K562 (cell line): ENCODE measurements at regions not wholly inside any gene's neighbourhood (a gene's known extent, or its start where the extent isn't known, plus 50 kb on each side); places are given as distances from the start of the nearest gene placed in this dataset.

Experiments
- ARID2 ChIP-seq: fragments of 450-650 bp; IDR thresholded peaks from 2 replicates; pipeline ENCODE4 v1.6.1; 2017; ENCODE audit warnings: antibody characterized with exemption, mild to moderate bottlenecking
- BCL6 ChIP-seq: fragments of 250-450 bp; sonication (Bioruptor Pico); IDR thresholded peaks from 2 replicates; pipeline ENCODE4 v1.4.0; 2020
- CBX5 ChIP-seq: IDR thresholded peaks from 2 replicates; pipeline ENCODE4 v1.6.1; 2014; ENCODE audit warnings: low read depth, borderline replicate concordance
- DACH1 ChIP-seq: fragments of 450-650 bp; IDR thresholded peaks from 2 replicates; pipeline ENCODE4 v1.6.1; 2018; ENCODE audit not compliant: partially characterized antibody
- EP400 ChIP-seq: fragments of 450-650 bp; IDR thresholded peaks from 2 replicates; pipeline ENCODE4 v1.6.1; 2017; ENCODE audit warnings: antibody characterized with exemption, mild to moderate bottlenecking, moderate library complexity
- FOXJ3 ChIP-seq: sonication (generic); formaldehyde crosslinking; IDR thresholded peaks from 2 replicates; pipeline ENCODE4 v1.4.0; 2020; ENCODE audit warnings: mild to moderate bottlenecking, missing genetic modification reagents
- KDM1A ChIP-seq, 2 experiments: fragments of 450-650 bp; IDR thresholded peaks; 2 replicates each; pipeline ENCODE4 v1.6.1; 2016; ENCODE audit warnings: mild to moderate bottlenecking in 2 of 2
- MAFK ChIP-seq: IDR thresholded peaks from 2 replicates; pipeline ENCODE4 v1.6.1; 2011; ENCODE audit warnings: low read length, improper control_type of control experiment
- MTA1 ChIP-seq: fragments of 450-650 bp; IDR thresholded peaks from 2 replicates; pipeline ENCODE4 v1.6.1; 2017; ENCODE audit warnings: borderline replicate concordance
- POLR2B ChIP-seq: fragments of 450-650 bp; IDR thresholded peaks from 2 replicates; pipeline ENCODE4 v1.6.1; 2018; ENCODE audit warnings: low read depth; ENCODE audit not compliant: partially characterized antibody
- TAF9B ChIP-seq: fragments of 450-650 bp; IDR thresholded peaks from 2 replicates; pipeline ENCODE4 v1.6.1; 2018; ENCODE audit warnings: mild to moderate bottlenecking; ENCODE audit not compliant: partially characterized antibody
- TOE1 ChIP-seq, 2 experiments: fragments of 450-650 bp in 1 of 2; sonication (generic) in 1 of 2; formaldehyde crosslinking in 1 of 2; IDR thresholded peaks; 2 replicates each; pipeline versions ENCODE4 v1.7.1 to v1.8.0; 2016 to 2022; ENCODE audit warnings: borderline replicate concordance in 2 of 2, mild to moderate bottlenecking in 2 of 2, antibody characterized with exemption in 1 of 2, inconsistent platforms in 1 of 2, low read depth in 1 of 2, missing genetic modification reagents in 1 of 2, moderate library complexity in 1 of 2
- U2AF2 ChIP-seq: fragments of 200-400 bp; formaldehyde crosslinking; optimal IDR thresholded peaks from 2 replicates; pipeline ENCODE3; 2017; ENCODE audit warnings: low read depth, mild to moderate bottlenecking, low read length
- WHSC1 ChIP-seq: IDR thresholded peaks from one replicate; pipeline ENCODE4 v1.6.1; 2012; ENCODE audit warnings: low read length, control low read depth, inconsistent platforms
- ZNF121 ChIP-seq: sonication (generic); formaldehyde crosslinking; conservative IDR thresholded peaks from 2 replicates; pipeline ENCODE4 v1.8.0; 2022; ENCODE audit warnings: missing genetic modification reagents
- ZNF253 ChIP-seq: fragments of 250-450 bp; sonication (Bioruptor Pico); conservative IDR thresholded peaks from 2 replicates; pipeline ENCODE4 v1.6.1; 2021; ENCODE audit warnings: mild to moderate bottlenecking
- ZNF551 ChIP-seq: fragments of 250-450 bp; sonication (Bioruptor Pico); IDR thresholded peaks from 2 replicates; pipeline ENCODE4 v1.5.0; 2021; ENCODE audit warnings: mild to moderate bottlenecking, moderate library complexity
- TF ChIP-seq, protein P1 (sequence below), 2 experiments: IDR thresholded peaks in 1 of 2; conservative IDR thresholded peaks in 1 of 2; 2 replicates each; pipeline ENCODE4 v1.6.1; 2016; ENCODE audit warnings: low read depth in 2 of 2, mild to moderate bottlenecking in 1 of 2, missing compliant biosample characterization in 1 of 2, missing genetic modification characterization in 1 of 2, moderate library complexity in 1 of 2
- TF ChIP-seq, protein P2 (sequence below): fragments of 250-450 bp; sonication (Bioruptor Pico); IDR thresholded peaks from 2 replicates; pipeline ENCODE4 v1.5.0; 2021
- TF ChIP-seq, protein P3 (sequence below): fragments of 250-450 bp; sonication (Bioruptor Pico); IDR thresholded peaks from 2 replicates; pipeline ENCODE4 v1.4.0; 2020; ENCODE audit warnings: mild to moderate bottlenecking, moderate library complexity
- TF ChIP-seq, protein P4 (sequence below): fragments of 250-450 bp; sonication (Bioruptor Pico); IDR thresholded peaks from 2 replicates; pipeline ENCODE4 v1.8.0; 2021; ENCODE audit warnings: mild to moderate bottlenecking, moderate library complexity
- TF ChIP-seq, protein P5 (sequence below): sonication (generic); formaldehyde crosslinking; IDR thresholded peaks from 2 replicates; pipeline ENCODE4 v1.8.0; 2022; ENCODE audit warnings: missing genetic modification reagents, mild to moderate bottlenecking, moderate library complexity, borderline replicate concordance

DNA sequence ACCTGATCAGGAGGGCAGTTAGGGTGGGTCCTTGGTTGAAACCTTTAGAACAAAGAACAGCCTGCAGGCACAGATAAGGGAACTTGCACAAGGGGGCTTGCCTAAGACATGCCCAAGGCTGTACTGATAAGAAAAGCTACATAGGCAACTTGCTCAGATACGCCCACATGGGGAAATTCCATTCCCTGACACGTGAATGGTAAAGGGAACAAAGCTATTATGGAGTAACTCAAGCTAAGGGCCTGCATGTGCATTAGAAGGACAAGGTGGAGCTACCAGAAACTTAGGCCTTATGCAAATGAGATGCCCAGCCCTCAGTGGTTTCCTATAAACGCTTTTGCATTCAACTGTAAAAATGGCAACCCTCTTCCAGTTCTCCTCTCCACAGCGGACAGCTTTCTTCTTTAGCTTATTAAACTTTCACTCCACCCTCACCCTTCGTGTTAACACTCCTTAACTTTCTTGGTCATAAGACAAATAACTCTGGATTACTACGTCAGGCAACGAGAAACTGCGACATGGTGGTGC, 1192.1 kb upstream of the CELF2 start (continued):
- TF ChIP-seq, protein P1, sequence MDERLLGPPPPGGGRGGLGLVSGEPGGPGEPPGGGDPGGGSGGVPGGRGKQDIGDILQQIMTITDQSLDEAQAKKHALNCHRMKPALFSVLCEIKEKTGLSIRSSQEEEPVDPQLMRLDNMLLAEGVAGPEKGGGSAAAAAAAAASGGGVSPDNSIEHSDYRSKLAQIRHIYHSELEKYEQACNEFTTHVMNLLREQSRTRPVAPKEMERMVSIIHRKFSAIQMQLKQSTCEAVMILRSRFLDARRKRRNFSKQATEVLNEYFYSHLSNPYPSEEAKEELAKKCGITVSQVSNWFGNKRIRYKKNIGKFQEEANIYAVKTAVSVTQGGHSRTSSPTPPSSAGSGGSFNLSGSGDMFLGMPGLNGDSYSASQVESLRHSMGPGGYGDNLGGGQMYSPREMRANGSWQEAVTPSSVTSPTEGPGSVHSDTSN (CRISPR knock-in tag; IDR thresholded peaks at IDR 0.05; ENCODE audit: low read depth), result no peak
- TF ChIP-seq, protein P1 (tag; conservative IDR thresholded peaks at IDR 0.05; ENCODE audit: low read depth), result peak; percentile 88
- TF ChIP-seq, protein P2, sequence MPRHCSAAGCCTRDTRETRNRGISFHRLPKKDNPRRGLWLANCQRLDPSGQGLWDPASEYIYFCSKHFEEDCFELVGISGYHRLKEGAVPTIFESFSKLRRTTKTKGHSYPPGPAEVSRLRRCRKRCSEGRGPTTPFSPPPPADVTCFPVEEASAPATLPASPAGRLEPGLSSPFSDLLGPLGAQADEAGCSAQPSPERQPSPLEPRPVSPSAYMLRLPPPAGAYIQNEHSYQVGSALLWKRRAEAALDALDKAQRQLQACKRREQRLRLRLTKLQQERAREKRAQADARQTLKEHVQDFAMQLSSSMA (CRISPR knock-in tag), result no peak
- TF ChIP-seq DACH1, result peak; percentile 50
- no peak for TF ChIP-seq MTA1
- TF ChIP-seq WHSC1, result no peak
- TF ChIP-seq, protein P3, sequence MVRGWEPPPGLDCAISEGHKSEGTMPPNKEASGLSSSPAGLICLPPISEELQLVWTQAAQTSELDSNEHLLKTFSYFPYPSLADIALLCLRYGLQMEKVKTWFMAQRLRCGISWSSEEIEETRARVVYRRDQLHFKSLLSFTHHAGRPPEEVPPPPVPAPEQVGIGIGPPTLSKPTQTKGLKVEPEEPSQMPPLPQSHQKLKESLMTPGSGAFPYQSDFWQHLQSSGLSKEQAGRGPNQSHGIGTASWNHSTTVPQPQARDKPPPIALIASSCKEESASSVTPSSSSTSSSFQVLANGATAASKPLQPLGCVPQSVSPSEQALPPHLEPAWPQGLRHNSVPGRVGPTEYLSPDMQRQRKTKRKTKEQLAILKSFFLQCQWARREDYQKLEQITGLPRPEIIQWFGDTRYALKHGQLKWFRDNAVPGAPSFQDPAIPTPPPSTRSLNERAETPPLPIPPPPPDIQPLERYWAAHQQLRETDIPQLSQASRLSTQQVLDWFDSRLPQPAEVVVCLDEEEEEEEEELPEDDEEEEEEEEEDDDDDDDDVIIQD (CRISPR knock-in tag), result peak; percentile 98
- TF ChIP-seq, protein P4, sequence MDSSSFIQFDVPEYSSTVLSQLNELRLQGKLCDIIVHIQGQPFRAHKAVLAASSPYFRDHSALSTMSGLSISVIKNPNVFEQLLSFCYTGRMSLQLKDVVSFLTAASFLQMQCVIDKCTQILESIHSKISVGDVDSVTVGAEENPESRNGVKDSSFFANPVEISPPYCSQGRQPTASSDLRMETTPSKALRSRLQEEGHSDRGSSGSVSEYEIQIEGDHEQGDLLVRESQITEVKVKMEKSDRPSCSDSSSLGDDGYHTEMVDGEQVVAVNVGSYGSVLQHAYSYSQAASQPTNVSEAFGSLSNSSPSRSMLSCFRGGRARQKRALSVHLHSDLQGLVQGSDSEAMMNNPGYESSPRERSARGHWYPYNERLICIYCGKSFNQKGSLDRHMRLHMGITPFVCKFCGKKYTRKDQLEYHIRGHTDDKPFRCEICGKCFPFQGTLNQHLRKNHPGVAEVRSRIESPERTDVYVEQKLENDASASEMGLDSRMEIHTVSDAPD (CRISPR knock-in tag), result peak; percentile 90
- no peak for TF ChIP-seq TOE1 (IDR thresholded peaks at IDR 0.05; ENCODE audit: borderline replicate concordance)
- no peak for TF ChIP-seq TOE1 (CRISPR knock-in tag; IDR thresholded peaks at IDR 0.05; ENCODE audit: borderline replicate concordance, low read depth)
- TF ChIP-seq ZNF121 (CRISPR knock-in tag), result no peak
- TF ChIP-seq, protein P5, sequence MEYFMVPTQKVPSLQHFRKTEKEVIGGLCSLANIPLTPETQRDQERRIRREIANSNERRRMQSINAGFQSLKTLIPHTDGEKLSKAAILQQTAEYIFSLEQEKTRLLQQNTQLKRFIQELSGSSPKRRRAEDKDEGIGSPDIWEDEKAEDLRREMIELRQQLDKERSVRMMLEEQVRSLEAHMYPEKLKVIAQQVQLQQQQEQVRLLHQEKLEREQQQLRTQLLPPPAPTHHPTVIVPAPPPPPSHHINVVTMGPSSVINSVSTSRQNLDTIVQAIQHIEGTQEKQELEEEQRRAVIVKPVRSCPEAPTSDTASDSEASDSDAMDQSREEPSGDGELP (CRISPR knock-in tag), result no peak
- TF ChIP-seq U2AF2, result no peak
- no peak for TF ChIP-seq CBX5
- no peak for TF ChIP-seq TAF9B
- peak; percentile 84 to 87 for TF ChIP-seq KDM1A (IDR thresholded peaks at IDR 0.05)
- no peak for TF ChIP-seq ZNF551
- TF ChIP-seq POLR2B, result no peak
- TF ChIP-seq BCL6, result peak; percentile 94
- TF ChIP-seq ARID2, result no peak
- TF ChIP-seq FOXJ3 (CRISPR knock-in tag), result no peak
- peak; percentile 23; the same call in 1 of the 2 replicates for TF ChIP-seq EP400
- peak; percentile 82; the same call in 1 of the 2 replicates for TF ChIP-seq ZNF253
- no peak for TF ChIP-seq MAFK
